NCI-H524 (cell line): ENCODE measurements at regions not wholly inside any gene's neighbourhood (a gene's known extent, or its start where the extent isn't known, plus 50 kb on each side); places are given as distances from the start of the nearest gene placed in this dataset.

Experiments
- DNase-seq, 2 experiments: peaks; one replicate each; lab custom pipeline; 2025; lab: John Stamatoyannopoulos, UW

GRCh38 chr4:181611033-181611711 is 632.0 kb upstream of the TENM3 start:
- no peak for DNase-seq

GRCh38 chr4:181611946-181612600 is 631.1 kb upstream of the TENM3 start:
- no peak for DNase-seq

GRCh38 chr4:181613200-181613599 is 630.0 kb upstream of the TENM3 start:
- DNase-seq = no peak

- DNase-seq = no peak
Measured at GRCh38 chr4:181618038-181618618, 625.1 kb upstream of the TENM3 start.

- DNase-seq = no peak
Measured at GRCh38 chr4:181618896-181619295, 624.3 kb upstream of the TENM3 start.

- no peak for DNase-seq
Measured at GRCh38 chr4:181619651-181620050, 623.6 kb upstream of the TENM3 start.

GRCh38 chr4:181637186-181638105 is 605.8 kb upstream of the TENM3 start:
- no peak for DNase-seq

- DNase-seq = no peak
Measured at GRCh38 chr4:181643466-181643865, 599.7 kb upstream of the TENM3 start.

- no peak for DNase-seq
Measured at GRCh38 chr4:181645489-181645888, 597.7 kb upstream of the TENM3 start.

GRCh38 chr4:181646864-181647263 is 596.3 kb upstream of the TENM3 start:
- no peak for DNase-seq

GRCh38 chr4:181647396-181648147 is 595.6 kb upstream of the TENM3 start:
- no peak for DNase-seq

GRCh38 chr4:181650033-181650825 is 593.0 kb upstream of the TENM3 start:
- DNase-seq = peak in 1 of 2 experiments; percentile 33

GRCh38 chr4:181656748-181657147 is 586.5 kb upstream of the TENM3 start:
- DNase-seq = no peak

- no peak for DNase-seq
Measured at GRCh38 chr4:181659202-181659601, 584.0 kb upstream of the TENM3 start.

- DNase-seq = no peak
Measured at GRCh38 chr4:181659876-181660275, 583.3 kb upstream of the TENM3 start.

- no peak for DNase-seq
Measured at GRCh38 chr4:181661090-181661489, 582.1 kb upstream of the TENM3 start.

- DNase-seq = no peak
Measured at GRCh38 chr4:181661923-181662322, 581.3 kb upstream of the TENM3 start.

- no peak for DNase-seq
Measured at GRCh38 chr4:181662383-181662782, 580.8 kb upstream of the TENM3 start.

- no peak for DNase-seq
Measured at GRCh38 chr4:181670506-181670905, 572.7 kb upstream of the TENM3 start.

- no peak for DNase-seq
Measured at GRCh38 chr4:181671672-181672071, 571.5 kb upstream of the TENM3 start.

GRCh38 chr4:181672751-181673150 is 570.5 kb upstream of the TENM3 start:
- no peak for DNase-seq
